Dermis microvascular lymphatic vessel endothelial cell (primary cell): ENCODE measurements at regions not wholly inside any gene's neighbourhood (a gene's known extent, or its start where the extent isn't known, plus 50 kb on each side); places are given as distances from the start of the nearest gene placed in this dataset.
"Not testable (repeated sequence)": the region's sequence is repeated elsewhere in the genome, so short reads cannot be mapped to it uniquely, and the experiment has no call there.

Source experiments
- DNase-seq, 2 donors: peaks; one replicate each; pipeline versions ENCODE4 v3.0.0 to v3.0.0-alpha.2; 2010; ENCODE audit warnings: low read depth in 2 of 2

DNA sequence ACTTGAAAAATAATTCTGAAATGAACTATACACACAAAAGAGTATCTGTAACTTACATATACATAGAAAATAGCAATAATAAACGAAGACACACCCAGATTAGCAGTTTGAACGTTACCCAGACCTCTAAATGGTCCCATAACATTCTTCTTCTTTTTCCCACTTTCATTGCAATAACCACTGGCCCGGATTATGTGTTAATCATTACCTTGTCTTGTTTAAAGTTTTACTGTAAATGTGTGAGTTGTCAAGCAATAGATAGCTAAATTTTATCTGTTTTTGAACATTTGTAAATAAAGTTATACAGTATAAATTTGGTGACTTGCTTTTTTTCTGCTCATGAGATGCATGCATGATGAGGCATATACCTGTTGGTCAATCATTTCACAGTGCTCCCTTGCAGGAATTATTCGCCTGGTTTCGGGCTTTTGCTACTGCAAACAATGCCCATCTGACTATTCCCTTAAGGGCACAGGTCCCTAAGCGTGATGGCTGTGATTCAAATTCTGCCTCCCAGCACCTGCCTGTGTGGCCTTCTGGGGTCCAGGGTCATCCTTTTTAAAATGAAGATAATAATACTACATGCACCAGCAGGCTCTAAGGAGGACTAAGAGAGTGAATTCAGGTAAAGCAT is 66.1 kb downstream of the GADD45G start:
- no peak for DNase-seq

DNA sequence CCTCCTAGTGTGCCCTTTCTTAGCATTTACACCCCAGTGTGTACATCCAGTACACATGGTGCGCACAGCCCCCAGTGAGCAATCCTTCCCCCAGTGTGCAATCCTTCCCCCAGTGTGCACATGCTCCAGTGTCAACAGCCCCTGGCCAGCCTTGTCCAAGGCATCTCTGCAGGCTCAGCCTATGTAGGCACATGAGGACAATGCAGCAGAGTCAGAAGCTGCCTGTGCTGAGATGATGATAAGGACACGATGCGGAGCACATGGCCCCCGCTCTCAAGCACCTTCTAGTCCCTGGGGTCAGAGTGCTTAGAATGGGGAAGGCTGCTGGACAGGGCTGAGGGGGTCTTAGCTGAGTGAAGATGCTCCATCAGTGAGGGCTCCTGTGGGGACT is 69.8 kb downstream of the GADD45G start:
- DNase-seq: no peak

DNA sequence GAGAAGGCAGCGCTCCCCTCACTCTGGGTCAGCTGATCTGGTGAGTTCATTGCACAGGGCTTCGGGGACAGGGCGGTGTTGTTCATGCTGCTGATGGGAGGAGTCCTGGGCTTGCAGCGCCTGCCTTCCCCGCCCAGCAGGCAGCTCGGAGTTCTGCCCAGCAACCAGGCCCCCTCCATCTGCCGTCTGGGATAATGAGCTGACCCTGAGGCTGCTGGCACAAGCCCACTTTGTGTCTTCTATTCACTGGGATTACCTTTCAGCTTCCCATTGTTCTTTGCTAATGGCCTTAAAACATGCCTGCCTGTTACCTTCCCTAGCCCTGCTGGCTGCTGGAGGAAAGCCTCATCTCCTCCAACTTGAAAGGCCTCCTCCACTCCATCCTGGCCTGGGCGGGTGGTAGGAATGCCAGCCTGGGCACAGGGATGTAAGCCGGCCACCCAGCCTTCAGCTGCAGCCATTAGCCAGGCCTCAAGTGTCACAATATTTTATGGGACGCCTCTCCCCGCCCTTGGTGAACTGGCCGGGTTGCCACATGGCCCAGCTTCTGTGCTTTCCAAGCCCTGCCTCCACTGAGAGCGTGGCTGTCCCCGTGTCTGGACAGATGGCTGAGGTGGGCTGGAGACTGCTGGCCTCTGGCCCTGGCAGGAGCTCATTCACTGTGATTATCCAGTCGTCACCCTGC is 70.4 kb downstream of the GADD45G start:
- no peak for DNase-seq

DNA sequence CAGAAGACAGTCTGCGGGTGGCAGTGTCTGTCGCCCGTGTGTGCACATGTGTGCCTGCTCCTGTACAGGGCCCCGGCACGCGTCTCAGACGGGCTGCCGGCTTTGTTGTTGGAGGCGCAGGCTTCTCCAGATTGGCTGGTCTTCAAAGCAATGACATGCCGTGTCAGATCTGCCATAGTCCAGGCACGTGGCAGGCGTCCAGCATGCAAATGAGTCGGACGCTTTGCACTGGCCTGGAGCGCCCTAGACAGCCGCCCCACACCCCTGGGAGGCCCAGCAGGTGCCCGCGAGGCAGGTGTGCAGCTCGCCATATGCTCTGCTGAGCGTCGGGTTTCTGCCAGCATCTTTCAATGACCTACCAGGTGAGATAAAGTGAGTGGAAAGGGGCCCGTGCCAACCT is 71.5 kb downstream of the GADD45G start:
- DNase-seq: no peak

DNA sequence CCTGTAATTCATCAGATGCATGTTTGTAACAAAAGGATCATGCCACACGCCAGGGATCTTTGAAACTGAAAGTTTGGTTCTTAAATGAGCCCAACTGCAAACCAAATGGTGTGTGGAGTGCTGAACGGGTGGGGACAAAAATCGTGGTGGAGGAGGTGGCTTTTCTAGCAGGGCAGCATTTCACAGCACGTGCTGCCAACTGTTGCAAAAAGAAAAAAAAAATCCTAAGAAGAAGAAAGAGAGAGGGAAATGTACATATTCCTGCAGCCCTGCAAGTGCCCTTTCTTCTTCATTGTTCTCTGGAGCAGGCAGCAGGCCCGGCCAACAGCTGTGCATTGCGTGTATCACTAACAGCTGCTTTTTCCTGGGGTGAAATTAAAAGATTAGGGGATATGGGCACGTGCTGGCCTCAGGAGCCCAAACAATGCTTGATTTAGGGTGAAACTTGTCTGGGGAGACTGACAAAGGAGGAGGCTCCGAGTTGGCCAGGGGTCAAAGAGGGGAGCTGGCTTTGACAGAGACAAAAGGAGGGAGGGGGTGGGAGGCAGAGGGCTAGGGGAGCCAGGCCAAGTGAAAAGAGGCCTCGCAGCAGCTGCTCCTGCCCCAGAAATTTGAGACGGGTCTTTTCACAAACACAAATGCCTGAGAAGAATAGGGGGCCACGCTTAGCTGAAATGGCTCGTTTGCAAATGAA is 73.0 kb downstream of the GADD45G start:
- no peak for DNase-seq

DNA sequence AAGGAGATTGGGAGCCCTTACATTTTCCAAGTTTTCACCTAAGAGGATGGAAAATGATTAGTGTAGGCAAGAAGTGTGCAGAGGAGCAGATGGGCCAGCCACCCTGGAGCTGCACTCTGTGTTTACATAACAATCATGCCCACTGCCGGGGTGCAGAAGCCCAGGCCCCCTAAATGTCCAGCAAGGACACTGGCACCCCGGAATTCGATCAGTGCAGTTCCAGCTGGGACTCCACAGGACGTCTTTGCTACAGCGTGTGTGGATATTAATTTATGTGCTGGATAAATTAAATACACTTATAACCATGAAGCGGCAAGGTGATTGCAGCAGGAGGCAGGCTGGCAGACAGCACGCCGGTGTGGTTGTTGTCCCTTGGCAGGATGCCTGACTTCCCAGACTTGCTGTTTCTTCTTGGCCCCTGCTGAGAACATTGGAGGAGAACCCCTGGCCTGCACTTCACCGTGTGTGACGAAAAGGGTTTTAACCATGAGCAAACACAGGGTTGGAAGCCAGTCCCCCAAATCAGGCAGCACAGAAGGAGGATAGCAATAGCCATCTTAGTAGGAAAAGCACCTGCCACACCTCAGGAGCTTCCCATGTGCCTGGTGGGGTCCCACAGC is 73.7 kb downstream of the GADD45G start:
- DNase-seq: no peak

DNA sequence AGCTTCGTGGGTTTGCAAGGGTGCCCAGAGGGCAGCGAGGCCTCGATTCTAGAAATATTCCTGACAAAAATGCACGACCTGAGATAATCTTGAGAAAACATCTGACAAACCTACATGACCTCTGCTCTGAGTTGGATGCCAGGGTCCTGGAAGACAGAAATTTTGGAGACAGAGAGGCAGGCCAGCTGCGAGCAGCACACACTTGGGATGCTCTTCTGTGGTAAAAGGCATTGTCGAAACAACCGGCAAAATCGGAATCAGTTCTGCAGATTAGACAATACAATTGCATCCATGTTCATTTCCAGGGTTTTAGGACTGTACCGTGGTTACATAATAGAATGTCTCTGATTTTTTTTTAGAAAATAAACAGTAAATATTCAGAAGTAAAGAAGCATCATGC is 74.2 kb downstream of the GADD45G start:
- no peak for DNase-seq

DNA sequence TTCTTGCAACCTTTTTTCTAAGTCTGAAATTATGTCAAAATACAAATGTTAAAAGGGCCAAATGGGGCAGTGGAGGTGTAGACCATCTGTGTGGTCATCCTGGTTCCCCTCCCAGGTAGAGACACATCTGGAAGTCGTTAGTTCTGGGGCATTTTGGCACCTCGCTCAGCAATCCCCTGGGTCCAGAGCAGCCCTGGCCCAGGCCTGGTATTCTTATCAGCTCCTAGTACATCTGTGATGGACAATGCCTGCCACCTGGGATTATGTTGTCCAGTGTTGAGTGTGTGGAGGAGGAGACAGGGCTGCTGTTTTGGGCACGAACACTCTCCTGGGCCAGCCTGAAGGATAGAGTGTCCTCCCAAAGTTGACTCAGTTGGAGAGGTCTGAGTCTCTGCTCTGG is 74.8 kb downstream of the GADD45G start:
- DNase-seq: no peak

DNA sequence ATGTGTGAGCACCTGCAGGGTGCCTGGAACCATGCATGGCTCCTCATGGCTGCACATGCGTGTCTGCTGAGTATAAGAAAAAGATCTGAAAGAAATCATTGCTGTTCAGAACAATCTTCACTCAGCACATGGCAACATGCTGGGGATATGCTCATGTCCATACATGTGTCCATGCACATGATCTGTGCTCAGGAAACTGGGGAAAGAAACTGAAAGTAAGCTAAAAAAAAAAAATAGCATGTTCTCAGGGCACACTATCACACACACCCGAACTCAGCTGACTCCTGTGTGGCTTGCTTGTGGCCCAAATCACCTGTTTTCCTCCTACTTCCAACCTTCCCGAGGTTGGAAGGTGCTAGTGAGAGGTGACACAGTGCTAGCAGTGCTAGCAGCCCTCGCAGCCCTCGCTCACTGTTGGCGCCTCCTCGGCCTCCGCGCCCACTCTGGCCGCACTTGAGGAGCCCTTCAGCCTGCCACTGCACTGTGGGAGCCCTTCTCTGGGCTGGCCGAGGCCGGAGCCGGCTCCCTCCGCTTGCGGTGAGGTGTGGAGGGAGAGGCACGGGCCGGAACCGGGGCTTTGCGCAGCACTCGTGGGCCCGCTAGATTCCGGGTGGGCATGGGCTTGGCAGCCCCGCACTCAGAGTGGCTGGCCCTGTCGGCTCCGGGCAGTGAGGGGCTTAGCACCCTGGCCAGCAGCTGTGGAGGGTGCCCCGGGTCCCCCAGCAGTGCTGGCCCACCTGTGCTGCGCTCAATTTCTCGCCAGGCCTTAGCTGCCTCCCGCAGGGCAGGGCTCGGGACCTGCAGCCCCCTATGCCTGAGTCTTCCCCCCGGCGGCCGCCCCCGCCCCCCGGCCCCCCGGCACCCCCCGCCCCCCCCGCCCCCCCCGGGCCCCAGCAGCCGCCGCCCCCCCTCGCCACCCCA is 76.0 kb downstream of the GADD45G start:
- no peak for DNase-seq

DNA sequence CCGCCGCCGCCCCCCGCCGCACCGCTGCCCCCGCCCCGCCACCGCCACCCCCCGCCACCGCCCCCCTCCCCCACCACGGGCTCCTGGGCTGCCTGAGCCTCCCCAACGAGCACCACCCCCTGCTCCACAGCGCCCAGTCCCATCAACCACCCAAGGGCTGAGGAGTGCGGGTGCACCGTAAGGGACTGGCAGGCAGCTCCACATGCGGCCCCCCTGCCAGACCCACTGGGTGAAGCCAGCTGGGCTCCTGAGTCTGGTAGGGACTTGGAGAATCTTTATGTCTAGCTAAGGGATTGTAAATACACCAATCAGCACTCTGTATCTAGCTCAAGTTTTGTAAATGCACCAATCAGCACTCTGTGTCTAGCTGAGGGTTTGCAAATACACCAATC is 76.7 kb downstream of the GADD45G start:
- DNase-seq: not testable (repeated sequence)

DNA sequence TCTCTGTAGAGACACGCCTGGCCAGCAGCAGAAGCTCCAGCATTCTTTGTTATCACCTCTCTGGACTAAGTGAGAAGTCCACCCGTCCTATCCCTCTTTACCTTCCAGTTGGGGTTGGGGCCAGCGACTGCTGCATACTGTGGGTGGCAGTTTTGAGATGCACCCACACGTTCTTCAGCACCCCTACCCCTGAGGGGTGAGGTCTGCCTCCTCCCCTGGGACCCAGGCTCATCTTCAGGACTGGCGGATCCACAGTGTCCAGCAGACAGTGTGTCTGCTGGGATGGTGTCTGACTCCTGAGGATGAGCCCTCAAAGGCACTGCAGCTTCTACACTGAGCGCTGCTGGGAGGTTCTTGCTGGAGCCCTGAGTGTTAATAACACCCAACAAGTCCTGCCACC is 78.8 kb downstream of the GADD45G start:
- no peak for DNase-seq

DNA sequence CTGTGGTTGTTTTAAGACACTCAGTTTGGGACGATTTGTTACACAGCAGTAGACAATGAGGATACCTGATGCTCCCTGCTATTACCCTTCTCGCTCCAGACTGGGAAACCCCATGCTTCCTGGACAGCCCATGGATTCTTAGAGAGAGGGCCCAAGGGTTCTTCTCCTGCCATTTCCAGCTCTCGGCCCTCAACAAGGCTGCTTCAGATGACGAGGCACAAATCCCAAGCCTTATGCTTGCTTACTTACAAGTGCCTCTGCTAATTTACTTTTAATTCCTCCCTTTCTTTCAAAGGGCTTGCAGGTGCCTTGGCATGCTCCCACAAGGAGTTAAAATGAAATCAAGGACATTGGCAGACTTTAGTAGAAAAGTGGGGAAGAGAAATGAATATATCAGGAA is 79.4 kb downstream of the GADD45G start:
- DNase-seq: no peak

DNA sequence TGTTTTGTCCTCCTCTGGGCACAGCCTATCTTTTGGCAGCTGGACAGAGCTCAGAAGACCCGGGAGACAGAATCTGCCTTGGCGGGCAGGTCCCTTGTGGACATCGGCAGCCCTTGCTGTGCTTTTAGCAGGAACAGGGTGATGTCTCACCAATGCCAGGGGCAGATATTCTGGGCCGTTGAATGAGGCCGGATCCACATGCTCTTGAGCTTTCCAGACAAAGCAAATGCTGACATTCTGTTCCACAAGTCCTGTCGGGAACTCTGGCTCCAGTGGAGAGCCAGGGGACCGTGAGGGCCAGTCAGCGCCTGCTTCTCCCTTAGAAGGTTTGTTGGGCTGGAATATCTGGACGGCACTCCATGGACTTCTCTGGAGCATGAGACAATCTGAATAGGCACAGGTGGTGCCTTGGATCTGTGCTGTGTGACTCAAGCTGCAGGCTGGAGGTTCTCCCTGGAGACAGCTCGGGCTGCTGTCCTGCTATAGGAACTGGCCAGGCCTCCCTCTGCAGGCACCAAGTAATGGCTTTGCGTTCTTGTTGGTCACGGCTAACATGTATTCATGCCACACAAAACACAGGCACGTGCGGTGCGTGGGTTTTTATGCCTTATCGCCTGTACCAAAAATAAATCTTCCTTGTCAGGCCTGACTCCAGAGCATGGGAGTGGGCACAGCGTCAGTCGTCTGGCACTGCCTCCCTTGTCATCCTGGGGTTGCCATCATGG is 80.3 kb downstream of the GADD45G start:
- no peak for DNase-seq

DNA sequence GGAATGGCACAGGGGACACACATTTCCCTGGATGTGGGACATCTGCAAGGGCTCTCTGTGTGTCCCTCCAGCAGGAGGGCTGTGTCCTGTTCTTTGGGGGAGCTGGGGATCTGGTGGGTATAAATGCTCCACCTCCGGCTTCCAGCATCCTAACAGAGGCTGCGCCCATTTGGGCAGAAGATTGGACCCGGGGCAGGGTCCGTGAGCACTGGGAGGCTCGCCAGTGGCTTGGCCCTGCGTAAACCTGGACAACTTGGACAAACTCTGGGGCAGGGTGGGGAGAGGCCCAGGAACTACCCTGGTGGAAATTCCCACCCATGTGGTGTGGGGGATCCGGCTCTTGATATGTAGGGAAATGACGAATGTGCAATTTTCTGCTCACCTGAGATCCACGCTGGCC is 80.9 kb downstream of the GADD45G start:
- no peak for DNase-seq

DNA sequence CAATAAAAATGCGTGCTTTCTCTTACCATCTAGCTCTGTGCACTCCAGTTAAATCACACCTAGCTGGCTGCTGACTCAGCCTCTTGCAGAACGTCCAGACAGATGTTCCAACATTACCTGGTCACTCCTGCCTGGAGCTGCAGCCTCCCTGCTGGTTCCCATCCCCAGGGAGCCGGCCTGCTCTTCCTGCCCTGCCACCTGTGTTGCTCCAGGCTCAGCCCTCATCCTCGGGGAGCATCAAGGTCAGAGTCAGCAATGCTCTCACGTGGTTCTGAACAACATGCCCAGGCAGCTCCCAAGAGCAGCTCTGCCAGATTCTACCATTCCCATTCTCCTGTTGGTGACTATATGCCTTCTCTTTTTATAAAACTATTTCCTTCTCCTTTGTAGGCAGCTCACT is 81.3 kb downstream of the GADD45G start:
- DNase-seq: no peak

DNA sequence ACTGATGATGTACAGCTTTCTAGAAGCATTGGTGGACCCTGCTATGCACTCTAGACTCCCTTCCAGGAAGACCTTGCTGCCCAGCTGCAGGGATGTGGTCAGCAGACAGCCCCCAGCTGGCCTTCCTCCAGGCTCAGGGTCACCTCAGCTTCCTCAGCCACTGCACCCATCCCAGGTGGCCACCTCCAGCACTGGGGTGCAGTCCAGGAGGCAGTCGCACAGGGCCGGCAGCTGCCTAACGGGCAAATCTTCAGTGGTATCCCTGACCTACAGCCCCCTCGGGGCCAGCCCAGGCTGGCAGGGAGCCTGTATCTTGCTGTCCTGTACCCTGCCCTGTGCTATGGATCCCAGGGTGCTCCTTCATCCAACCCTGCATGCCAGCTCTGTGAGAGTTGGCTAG is 81.8 kb downstream of the GADD45G start:
- no peak for DNase-seq

DNA sequence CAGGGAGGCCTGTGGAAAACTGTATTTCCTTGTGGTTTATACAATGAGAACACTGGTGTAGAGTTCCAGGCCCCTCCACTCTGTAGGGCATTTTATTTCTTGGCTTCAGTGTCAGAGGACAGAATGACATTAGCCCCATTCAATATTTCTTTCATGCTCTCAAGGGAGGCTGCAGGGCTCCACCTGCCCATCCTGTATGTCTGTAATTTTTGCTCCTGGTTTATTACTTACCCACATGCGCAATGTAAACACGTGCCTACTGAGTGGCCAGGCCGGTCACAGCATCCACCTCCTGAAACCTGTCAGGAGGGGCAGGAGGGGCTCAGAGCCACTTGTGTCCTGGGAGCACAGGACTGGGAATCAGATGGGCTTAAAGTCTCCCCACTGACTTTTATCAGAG is 82.4 kb downstream of the GADD45G start:
- no peak for DNase-seq

DNA sequence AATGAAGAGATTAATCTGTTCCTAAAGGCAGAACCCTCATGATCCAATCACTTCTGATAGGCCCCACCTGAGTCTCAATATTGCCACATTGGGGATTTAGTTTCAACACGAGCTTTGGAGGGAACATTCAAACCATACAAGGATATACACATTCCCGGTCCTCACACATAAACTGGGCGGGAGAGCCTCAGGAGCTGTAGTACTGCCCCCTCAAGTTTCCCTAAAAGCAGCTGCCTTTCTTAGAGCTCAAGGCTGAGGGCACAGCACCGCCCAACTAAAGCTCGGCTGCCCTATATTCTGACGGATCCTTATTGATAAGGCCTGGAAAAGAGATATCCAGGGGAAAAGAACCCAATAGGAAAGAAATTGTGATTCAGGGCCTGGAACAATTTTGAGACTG is 83.0 kb downstream of the GADD45G start:
- no peak for DNase-seq

DNA sequence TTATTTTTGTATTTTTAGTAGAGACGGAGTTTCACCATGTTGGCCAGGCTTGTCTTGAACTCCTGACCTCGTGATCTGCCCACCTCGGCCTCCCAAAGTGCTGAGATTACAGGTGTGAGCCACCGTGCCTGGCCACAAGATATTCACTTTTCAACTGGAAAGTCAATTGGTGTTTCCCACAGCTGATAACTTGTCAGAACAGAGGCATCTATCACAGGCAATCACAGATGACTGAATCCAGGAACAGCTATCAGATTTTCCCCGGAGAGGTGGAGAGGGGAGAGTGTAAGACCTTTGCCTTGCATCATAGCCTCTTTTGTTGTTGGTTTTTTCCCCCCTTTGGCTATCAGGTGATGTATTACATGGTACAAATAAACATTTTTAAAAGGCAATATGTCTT is 84.5 kb downstream of the GADD45G start:
- not testable (repeated sequence) for DNase-seq

DNA sequence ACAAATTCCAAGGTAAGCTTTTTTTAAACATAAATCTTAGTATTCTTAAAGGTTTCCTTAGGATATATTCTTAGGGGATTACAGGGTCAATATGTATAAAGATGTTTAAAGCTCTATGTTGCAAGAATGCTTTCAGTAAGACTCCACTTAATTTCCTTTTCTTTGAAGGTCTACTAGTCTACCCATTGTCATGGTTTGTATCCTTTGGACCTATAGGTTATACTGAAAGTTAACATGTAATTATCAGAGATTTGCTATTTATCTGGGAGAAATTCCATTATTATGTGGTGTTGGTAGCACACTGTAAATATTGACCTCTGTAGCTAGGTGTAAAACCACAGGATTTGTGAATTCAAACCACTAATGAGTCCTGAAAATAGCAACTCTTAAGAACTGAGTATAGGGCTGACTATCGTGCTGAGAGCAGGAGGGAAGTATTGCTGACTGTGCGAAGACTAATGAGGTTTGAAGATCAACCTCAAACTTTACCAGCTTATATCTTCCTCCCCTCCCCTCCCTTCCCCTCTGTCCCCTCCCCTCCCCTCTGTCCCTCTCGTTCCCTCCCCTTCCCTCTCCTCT is 85.6 kb downstream of the GADD45G start:
- no peak for DNase-seq
